Peyer's patch (tissue), 4 donors: ENCODE measurements at regions not wholly inside any gene's neighbourhood (a gene's known extent, or its start where the extent isn't known, plus 50 kb on each side); places are given as distances from the start of the nearest gene placed in this dataset.

Experiments
- CTCF ChIP-seq, 6 experiments: fragments of 450-650 bp in 4 of 6; fragments of 200-600 bp in 2 of 6; sonication (generic) in 1 of 6; IDR thresholded peaks; one replicate each; pipeline ENCODE4 v1.5.1; 2017 to 2019; ENCODE audit warnings: antibody characterized with exemption in 6 of 6, mild to moderate bottlenecking in 3 of 6, moderate library complexity in 1 of 6
- POLR2A ChIP-seq, 2 donors: fragments of 450-650 bp; IDR thresholded peaks; one replicate each; pipeline ENCODE4 v1.5.1; 2017; ENCODE audit warnings: antibody characterized with exemption in 2 of 2, mild to moderate bottlenecking in 2 of 2, moderate library complexity in 2 of 2

- TF ChIP-seq POLR2A (IDR thresholded peaks at IDR 0.05) = no peak
- no peak for TF ChIP-seq CTCF (IDR thresholded peaks at IDR 0.05)
Observed at GRCh38 chr1:103931891-103932290, 182.2 kb downstream of the AMY1C start.
